ENCODE measurements at regions not wholly inside any gene's neighbourhood (a gene's known extent, or its start where the extent isn't known, plus 50 kb on each side); places are given as distances from the start of the nearest gene placed in this dataset.

GRCh38 chrX:14448406-14448805 lies 80.9 kb upstream of the GLRA2 start:
- ATAC-seq: no peak

GRCh38 chrX:14440106-14440505 lies 89.2 kb upstream of the GLRA2 start:
- peaks cover 3% of the 10 kb centered on the region; the same call in 1 of the 3 replicates for H3K4me1 Mint-ChIP-seq
- no peak overlapping the region for H3K27ac Mint-ChIP-seq
- H3K4me2 ChIP-seq: no peak overlapping the region
- no peaks in the 10 kb centered on the region for H4K20me1 ChIP-seq (replicated peaks; ENCODE audit: insufficient read depth)
- H3K36me3 Mint-ChIP-seq (ENCODE audit: low read depth): no peaks in the 10 kb centered on the region
- no peak overlapping the region for H3K4me3 ChIP-seq
- no peaks in the 10 kb centered on the region for H3F3A ChIP-seq (replicated peaks; ENCODE audit: low read depth)
- H3K27me3 ChIP-seq (ENCODE audit: insufficient read depth): no peaks in the 10 kb centered on the region
- H3K79me2 ChIP-seq (replicated peaks; ENCODE audit: insufficient read depth): no peaks in the 10 kb centered on the region
- no peak overlapping the region for H2AFZ ChIP-seq
- no peak overlapping the region for H3K4me3 Mint-ChIP-seq
- no peaks in the 10 kb centered on the region for H3K27me3 Mint-ChIP-seq (ENCODE audit: insufficient read depth, low read depth, poor library complexity)
- no peak overlapping the region for H3K27ac ChIP-seq (ENCODE audit: low read depth)
- H3K4me1 ChIP-seq (ENCODE audit: insufficient read depth): no peaks in the 10 kb centered on the region; the same call in 1 of the 2 replicates
- H3K36me3 ChIP-seq (ENCODE audit: insufficient read depth): no peaks in the 10 kb centered on the region
- no peaks in the 10 kb centered on the region for H3K9me3 Mint-ChIP-seq
- ATAC-seq (no peak), DNase-seq (ENCODE audit: low spot score) (no peak)
- H3K9me2 ChIP-seq (ENCODE audit: insufficient read depth): no peaks in the 10 kb centered on the region
- TF ChIP-seq, protein P1, sequence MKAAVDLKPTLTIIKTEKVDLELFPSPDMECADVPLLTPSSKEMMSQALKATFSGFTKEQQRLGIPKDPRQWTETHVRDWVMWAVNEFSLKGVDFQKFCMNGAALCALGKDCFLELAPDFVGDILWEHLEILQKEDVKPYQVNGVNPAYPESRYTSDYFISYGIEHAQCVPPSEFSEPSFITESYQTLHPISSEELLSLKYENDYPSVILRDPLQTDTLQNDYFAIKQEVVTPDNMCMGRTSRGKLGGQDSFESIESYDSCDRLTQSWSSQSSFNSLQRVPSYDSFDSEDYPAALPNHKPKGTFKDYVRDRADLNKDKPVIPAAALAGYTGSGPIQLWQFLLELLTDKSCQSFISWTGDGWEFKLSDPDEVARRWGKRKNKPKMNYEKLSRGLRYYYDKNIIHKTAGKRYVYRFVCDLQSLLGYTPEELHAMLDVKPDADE (IDR thresholded peaks at IDR 0.05): no peak
- TF ChIP-seq ZNF114 (CRISPR knock-in tag; IDR thresholded peaks at IDR 0.05) (no peak), NANOG (IDR thresholded peaks at IDR 0.05; ENCODE audit: borderline replicate concordance) (no peak), ZNF331 (CRISPR knock-in tag; IDR thresholded peaks at IDR 0.05; ENCODE audit: low read depth) (no peak), STAT1 (IDR thresholded peaks at IDR 0.05; ENCODE audit: unreplicated experiment) (no peak), JUNB (IDR thresholded peaks at IDR 0.05; ENCODE audit: unreplicated experiment) (no peak), POLR2AphosphoS5 (IDR thresholded peaks at IDR 0.05; ENCODE audit: low read depth) (no peak), EZH2phosphoT487 (IDR thresholded peaks at IDR 0.05; ENCODE audit: unreplicated experiment) (no peak), EZH2 (IDR thresholded peaks at IDR 0.05; ENCODE audit: low read depth, unreplicated experiment) (no peak), CREB1 (CRISPR knock-in tag; IDR thresholded peaks at IDR 0.05; ENCODE audit: low read depth) (no peak)
- TF ChIP-seq, protein P2, sequence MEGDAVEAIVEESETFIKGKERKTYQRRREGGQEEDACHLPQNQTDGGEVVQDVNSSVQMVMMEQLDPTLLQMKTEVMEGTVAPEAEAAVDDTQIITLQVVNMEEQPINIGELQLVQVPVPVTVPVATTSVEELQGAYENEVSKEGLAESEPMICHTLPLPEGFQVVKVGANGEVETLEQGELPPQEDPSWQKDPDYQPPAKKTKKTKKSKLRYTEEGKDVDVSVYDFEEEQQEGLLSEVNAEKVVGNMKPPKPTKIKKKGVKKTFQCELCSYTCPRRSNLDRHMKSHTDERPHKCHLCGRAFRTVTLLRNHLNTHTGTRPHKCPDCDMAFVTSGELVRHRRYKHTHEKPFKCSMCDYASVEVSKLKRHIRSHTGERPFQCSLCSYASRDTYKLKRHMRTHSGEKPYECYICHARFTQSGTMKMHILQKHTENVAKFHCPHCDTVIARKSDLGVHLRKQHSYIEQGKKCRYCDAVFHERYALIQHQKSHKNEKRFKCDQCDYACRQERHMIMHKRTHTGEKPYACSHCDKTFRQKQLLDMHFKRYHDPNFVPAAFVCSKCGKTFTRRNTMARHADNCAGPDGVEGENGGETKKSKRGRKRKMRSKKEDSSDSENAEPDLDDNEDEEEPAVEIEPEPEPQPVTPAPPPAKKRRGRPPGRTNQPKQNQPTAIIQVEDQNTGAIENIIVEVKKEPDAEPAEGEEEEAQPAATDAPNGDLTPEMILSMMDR (conservative IDR thresholded peaks at IDR 0.05; ENCODE audit: low read depth in 2 of 2): no peak
- TF ChIP-seq, protein P3, sequence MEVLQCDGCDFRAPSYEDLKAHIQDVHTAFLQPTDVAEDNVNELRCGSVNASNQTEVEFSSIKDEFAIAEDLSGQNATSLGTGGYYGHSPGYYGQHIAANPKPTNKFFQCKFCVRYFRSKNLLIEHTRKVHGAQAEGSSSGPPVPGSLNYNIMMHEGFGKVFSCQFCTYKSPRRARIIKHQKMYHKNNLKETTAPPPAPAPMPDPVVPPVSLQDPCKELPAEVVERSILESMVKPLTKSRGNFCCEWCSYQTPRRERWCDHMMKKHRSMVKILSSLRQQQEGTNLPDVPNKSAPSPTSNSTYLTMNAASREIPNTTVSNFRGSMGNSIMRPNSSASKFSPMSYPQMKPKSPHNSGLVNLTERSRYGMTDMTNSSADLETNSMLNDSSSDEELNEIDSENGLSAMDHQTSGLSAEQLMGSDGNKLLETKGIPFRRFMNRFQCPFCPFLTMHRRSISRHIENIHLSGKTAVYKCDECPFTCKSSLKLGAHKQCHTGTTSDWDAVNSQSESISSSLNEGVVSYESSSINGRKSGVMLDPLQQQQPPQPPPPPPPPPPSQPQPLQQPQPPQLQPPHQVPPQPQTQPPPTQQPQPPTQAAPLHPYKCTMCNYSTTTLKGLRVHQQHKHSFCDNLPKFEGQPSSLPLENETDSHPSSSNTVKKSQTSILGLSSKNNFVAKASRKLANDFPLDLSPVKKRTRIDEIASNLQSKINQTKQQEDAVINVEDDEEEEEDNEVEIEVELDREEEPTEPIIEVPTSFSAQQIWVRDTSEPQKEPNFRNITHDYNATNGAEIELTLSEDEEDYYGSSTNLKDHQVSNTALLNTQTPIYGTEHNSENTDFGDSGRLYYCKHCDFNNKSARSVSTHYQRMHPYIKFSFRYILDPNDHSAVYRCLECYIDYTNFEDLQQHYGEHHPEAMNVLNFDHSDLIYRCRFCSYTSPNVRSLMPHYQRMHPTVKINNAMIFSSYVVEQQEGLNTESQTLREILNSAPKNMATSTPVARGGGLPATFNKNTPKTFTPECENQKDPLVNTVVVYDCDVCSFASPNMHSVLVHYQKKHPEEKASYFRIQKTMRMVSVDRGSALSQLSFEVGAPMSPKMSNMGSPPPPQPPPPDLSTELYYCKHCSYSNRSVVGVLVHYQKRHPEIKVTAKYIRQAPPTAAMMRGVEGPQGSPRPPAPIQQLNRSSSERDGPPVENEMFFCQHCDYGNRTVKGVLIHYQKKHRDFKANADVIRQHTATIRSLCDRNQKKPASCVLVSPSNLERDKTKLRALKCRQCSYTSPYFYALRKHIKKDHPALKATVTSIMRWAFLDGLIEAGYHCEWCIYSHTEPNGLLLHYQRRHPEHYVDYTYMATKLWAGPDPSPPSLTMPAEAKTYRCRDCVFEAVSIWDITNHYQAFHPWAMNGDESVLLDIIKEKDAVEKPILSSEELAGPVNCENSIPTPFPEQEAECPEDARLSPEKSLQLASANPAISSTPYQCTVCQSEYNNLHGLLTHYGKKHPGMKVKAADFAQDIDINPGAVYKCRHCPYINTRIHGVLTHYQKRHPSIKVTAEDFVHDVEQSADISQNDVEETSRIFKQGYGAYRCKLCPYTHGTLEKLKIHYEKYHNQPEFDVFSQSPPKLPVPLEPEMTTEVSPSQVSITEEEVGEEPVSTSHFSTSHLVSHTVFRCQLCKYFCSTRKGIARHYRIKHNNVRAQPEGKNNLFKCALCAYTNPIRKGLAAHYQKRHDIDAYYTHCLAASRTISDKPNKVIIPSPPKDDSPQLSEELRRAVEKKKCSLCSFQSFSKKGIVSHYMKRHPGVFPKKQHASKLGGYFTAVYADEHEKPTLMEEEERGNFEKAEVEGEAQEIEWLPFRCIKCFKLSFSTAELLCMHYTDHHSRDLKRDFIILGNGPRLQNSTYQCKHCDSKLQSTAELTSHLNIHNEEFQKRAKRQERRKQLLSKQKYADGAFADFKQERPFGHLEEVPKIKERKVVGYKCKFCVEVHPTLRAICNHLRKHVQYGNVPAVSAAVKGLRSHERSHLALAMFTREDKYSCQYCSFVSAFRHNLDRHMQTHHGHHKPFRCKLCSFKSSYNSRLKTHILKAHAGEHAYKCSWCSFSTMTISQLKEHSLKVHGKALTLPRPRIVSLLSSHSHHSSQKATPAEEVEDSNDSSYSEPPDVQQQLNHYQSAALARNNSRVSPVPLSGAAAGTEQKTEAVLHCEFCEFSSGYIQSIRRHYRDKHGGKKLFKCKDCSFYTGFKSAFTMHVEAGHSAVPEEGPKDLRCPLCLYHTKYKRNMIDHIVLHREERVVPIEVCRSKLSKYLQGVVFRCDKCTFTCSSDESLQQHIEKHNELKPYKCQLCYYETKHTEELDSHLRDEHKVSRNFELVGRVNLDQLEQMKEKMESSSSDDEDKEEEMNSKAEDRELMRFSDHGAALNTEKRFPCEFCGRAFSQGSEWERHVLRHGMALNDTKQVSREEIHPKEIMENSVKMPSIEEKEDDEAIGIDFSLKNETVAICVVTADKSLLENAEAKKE (CRISPR knock-in tag; IDR thresholded peaks at IDR 0.05): no peak

More at GRCh38 chrX:14448406-14448805, 80.9 kb upstream of the GLRA2 start:
- H3K4me1 Mint-ChIP-seq: no peaks in the 10 kb centered on the region
- no peak overlapping the region for H3K27ac ChIP-seq (ENCODE audit: low read depth)
- H3K9me2 ChIP-seq (ENCODE audit: insufficient read depth): no peaks in the 10 kb centered on the region
- H2AFZ ChIP-seq: no peak overlapping the region
- no peaks in the 10 kb centered on the region; the same call in 2 of the 3 replicates for H3K9me3 Mint-ChIP-seq
- DNase-seq (ENCODE audit: low spot score): no peak
- H3K27me3 ChIP-seq (ENCODE audit: insufficient read depth): no peaks in the 10 kb centered on the region
- no peaks in the 10 kb centered on the region for H3F3A ChIP-seq (replicated peaks; ENCODE audit: low read depth)
- H3K4me2 ChIP-seq: no peak overlapping the region
- no peaks in the 10 kb centered on the region for H3K27me3 Mint-ChIP-seq (ENCODE audit: insufficient read depth, low read depth, poor library complexity)
- H3K27ac Mint-ChIP-seq: no peak overlapping the region; the same call in 1 of the 2 replicates
- TF ChIP-seq EZH2 (IDR thresholded peaks at IDR 0.05; ENCODE audit: low read depth, unreplicated experiment): no peak
- no peak overlapping the region for H3K4me3 Mint-ChIP-seq
- no peaks in the 10 kb centered on the region for H3K36me3 ChIP-seq (ENCODE audit: insufficient read depth)
- H3K4me1 ChIP-seq (ENCODE audit: insufficient read depth): no peaks in the 10 kb centered on the region
- no peaks in the 10 kb centered on the region for H3K79me2 ChIP-seq (replicated peaks; ENCODE audit: insufficient read depth)
- H3K4me3 ChIP-seq: no peak overlapping the region
- H3K36me3 Mint-ChIP-seq (ENCODE audit: low read depth): no peaks in the 10 kb centered on the region
- no peaks in the 10 kb centered on the region for H4K20me1 ChIP-seq (replicated peaks; ENCODE audit: insufficient read depth)
